ENCODE measurements at regions not wholly inside any gene's neighbourhood (a gene's known extent, or its start where the extent isn't known, plus 50 kb on each side); places are given as distances from the start of the nearest gene placed in this dataset.

DNA sequence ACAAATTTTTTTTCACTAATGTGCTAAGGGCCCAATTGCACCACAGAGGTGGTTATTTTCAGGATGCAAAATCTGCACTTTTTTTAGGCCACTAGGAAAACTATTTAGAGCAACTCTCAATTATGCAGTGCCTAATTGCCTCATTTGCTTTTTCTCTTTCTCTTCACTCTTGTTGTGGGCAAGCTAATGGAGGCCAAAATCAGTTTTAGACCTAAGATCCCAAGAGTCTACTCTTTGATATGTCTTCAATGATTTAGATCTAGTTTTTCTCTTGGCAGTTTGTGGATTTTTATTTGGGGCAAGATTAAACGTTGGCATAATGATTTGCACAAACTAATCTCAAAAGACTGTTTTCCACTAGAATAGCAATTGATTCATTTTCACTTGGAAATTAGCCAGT, 1996.9 kb downstream of the LRRC4C start:
- Histone ChIP-seq H3K4me2 (ENCODE audit: insufficient read depth, low read length) (no peak overlapping the region), H3K27me3 (ENCODE audit: insufficient read depth, low read length) (no peaks in the 10 kb centered on the region), H3K79me2 (ENCODE audit: insufficient read depth, low read length) (no peaks in the 10 kb centered on the region), H3K4me3 (ENCODE audit: insufficient read depth, low read length) (no peak overlapping the region), H4K20me1 (ENCODE audit: insufficient read depth, low read length) (no peaks in the 10 kb centered on the region), H3K36me3 (ENCODE audit: insufficient read depth, low read length) (no peaks in the 10 kb centered on the region), H2AFZ (ENCODE audit: low read length) (no peak overlapping the region), H3K4me1 (ENCODE audit: insufficient read depth, low read length) (no peaks in the 10 kb centered on the region), H3K9me3 (ENCODE audit: low read depth, low read length) (no peaks in the 10 kb centered on the region), H3K27ac (ENCODE audit: low read depth, low read length) (no peak overlapping the region)
- DNase-seq (ENCODE audit: insufficient read length, low spot score, missing footprints), result no peak
- TF ChIP-seq, protein P1, sequence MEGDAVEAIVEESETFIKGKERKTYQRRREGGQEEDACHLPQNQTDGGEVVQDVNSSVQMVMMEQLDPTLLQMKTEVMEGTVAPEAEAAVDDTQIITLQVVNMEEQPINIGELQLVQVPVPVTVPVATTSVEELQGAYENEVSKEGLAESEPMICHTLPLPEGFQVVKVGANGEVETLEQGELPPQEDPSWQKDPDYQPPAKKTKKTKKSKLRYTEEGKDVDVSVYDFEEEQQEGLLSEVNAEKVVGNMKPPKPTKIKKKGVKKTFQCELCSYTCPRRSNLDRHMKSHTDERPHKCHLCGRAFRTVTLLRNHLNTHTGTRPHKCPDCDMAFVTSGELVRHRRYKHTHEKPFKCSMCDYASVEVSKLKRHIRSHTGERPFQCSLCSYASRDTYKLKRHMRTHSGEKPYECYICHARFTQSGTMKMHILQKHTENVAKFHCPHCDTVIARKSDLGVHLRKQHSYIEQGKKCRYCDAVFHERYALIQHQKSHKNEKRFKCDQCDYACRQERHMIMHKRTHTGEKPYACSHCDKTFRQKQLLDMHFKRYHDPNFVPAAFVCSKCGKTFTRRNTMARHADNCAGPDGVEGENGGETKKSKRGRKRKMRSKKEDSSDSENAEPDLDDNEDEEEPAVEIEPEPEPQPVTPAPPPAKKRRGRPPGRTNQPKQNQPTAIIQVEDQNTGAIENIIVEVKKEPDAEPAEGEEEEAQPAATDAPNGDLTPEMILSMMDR (IDR thresholded peaks at IDR 0.05; ENCODE audit: extremely low read depth, low read depth, low read length), result no peak

DNA sequence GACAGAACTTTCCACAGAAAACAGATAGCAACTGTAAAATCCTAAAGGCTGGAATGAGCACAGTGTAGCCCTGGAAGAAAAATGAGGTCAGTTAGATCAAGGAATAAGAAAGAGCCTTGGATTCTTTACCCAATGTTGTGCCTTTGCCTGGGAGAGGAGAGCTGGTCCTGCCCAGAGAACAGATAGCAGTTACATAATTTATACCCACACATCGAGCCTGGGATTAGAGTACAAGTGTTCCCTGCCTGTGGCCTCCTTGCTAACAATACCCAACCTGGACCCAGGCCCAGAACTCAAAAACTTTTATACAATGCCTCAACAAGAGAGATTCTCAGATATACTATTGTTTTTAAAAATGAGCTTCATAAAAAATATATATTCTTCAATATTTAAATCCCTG, 1998.4 kb downstream of the LRRC4C start:
- Histone ChIP-seq H3K79me2 (ENCODE audit: insufficient read depth, low read length) (no peaks in the 10 kb centered on the region), H3K4me1 (ENCODE audit: insufficient read depth, low read length) (no peaks in the 10 kb centered on the region), H3K4me3 (ENCODE audit: insufficient read depth, low read length) (no peak overlapping the region), H2AFZ (ENCODE audit: low read length) (no peak overlapping the region), H4K20me1 (ENCODE audit: insufficient read depth, low read length) (no peaks in the 10 kb centered on the region), H3K36me3 (ENCODE audit: insufficient read depth, low read length) (no peaks in the 10 kb centered on the region), H3K27me3 (ENCODE audit: insufficient read depth, low read length) (no peaks in the 10 kb centered on the region), H3K27ac (ENCODE audit: low read depth, low read length) (no peak overlapping the region), H3K4me2 (ENCODE audit: insufficient read depth, low read length) (no peak overlapping the region), H3K9me3 (ENCODE audit: low read depth, low read length) (no peaks in the 10 kb centered on the region)
- TF ChIP-seq, protein P1 (IDR thresholded peaks at IDR 0.05; ENCODE audit: extremely low read depth, low read depth, low read length), result no peak
- no peak for DNase-seq (ENCODE audit: insufficient read length, low spot score, missing footprints)

DNA sequence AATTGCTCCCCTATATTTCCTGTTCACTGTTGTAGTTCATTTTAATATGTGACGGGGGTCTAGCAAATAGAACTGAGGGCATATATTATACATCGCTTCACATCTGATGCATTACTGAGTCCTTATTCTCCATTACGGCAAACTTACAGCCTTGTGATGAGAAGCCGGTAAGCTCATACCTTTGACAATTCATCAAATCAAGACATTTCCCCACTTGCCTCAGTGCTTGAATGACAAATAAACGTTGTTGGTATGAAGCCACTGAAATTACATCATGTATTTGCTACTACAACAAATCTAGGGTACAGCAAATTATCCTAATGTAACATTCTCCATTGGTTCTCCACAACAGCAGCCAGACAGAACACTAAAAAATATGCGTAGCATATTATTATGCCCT, 1999.8 kb downstream of the LRRC4C start:
- Histone ChIP-seq H3K27me3 (ENCODE audit: insufficient read depth, low read length) (no peaks in the 10 kb centered on the region), H2AFZ (ENCODE audit: low read length) (no peak overlapping the region), H3K4me3 (ENCODE audit: insufficient read depth, low read length) (no peak overlapping the region), H4K20me1 (ENCODE audit: insufficient read depth, low read length) (no peaks in the 10 kb centered on the region), H3K36me3 (ENCODE audit: insufficient read depth, low read length) (no peaks in the 10 kb centered on the region), H3K79me2 (ENCODE audit: insufficient read depth, low read length) (no peaks in the 10 kb centered on the region), H3K27ac (ENCODE audit: low read depth, low read length) (no peak overlapping the region), H3K4me1 (ENCODE audit: insufficient read depth, low read length) (no peaks in the 10 kb centered on the region), H3K9me3 (ENCODE audit: low read depth, low read length) (no peaks in the 10 kb centered on the region), H3K4me2 (ENCODE audit: insufficient read depth, low read length) (no peak overlapping the region)
- TF ChIP-seq, protein P1 (IDR thresholded peaks at IDR 0.05; ENCODE audit: extremely low read depth, low read depth, low read length), result no peak
- no peak for DNase-seq (ENCODE audit: insufficient read length, low spot score, missing footprints)

DNA sequence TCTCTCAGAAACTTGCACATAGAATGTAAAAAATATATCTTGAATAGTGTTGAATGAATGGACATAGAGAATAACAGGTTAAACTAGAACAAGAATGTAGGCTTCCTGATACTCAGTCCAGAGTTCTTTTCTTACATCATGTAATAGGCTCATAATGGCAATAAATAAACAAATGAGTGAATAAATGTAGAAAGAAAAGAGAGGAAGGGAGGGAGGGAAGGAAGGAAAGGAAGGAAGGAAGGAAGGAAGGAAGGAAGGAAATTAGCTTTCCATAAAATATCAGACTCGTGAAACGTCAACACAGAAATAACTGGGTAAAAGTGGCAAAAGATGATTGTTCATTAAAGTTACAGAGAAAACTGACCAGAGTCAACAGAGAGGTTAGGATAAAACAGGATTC, 2001.0 kb downstream of the LRRC4C start:
- H3K9me3 ChIP-seq (ENCODE audit: low read depth, low read length), result no peaks in the 10 kb centered on the region
- no peak overlapping the region for H3K4me2 ChIP-seq (ENCODE audit: insufficient read depth, low read length)
- no peak overlapping the region for H3K4me3 ChIP-seq (ENCODE audit: insufficient read depth, low read length)
- no peaks in the 10 kb centered on the region for H3K27me3 ChIP-seq (ENCODE audit: insufficient read depth, low read length)
- H3K79me2 ChIP-seq (ENCODE audit: insufficient read depth, low read length), result no peaks in the 10 kb centered on the region
- H4K20me1 ChIP-seq (ENCODE audit: insufficient read depth, low read length), result no peaks in the 10 kb centered on the region
- H3K36me3 ChIP-seq (ENCODE audit: insufficient read depth, low read length), result no peaks in the 10 kb centered on the region
- DNase-seq (ENCODE audit: insufficient read length, low spot score, missing footprints), result no peak
- no peak overlapping the region for H2AFZ ChIP-seq (ENCODE audit: low read length)
- no peaks in the 10 kb centered on the region for H3K4me1 ChIP-seq (ENCODE audit: insufficient read depth, low read length)
- TF ChIP-seq, protein P1 (IDR thresholded peaks at IDR 0.05; ENCODE audit: extremely low read depth, low read depth, low read length), result no peak
- no peak overlapping the region for H3K27ac ChIP-seq (ENCODE audit: low read depth, low read length)

Measured in osteoblast (primary cell).